ENCODE measurements at regions not wholly inside any gene's neighbourhood (a gene's known extent, or its start where the extent isn't known, plus 50 kb on each side); places are given as distances from the start of the nearest gene placed in this dataset.

GRCh38 chr11:92678008-92678611, 291.3 kb upstream of the MTNR1B start:
- H3K27me3 ChIP-seq, result no peaks in the 10 kb centered on the region
- 26 to 36% methylated on average over 3 of the region's 3 CpGs for WGBS, 2 donors
- intact Hi-C loops (cut with DNase I), result no loop called here
- no peaks in the 10 kb centered on the region for H3K9me3 ChIP-seq
- H3K27ac ChIP-seq, result no peak overlapping the region
- H3K4me3 ChIP-seq, result no peak overlapping the region
- no peaks in the 10 kb centered on the region for H3K36me3 ChIP-seq (replicated peaks in 1 of 2; ENCODE audit: insufficient read depth in 1 of 2, low read depth in 2 of 2)
- ATAC-seq, result no peak
- no peak for TF ChIP-seq POLR2A (IDR thresholded peaks at IDR 0.05)
- TF ChIP-seq CTCF (IDR thresholded peaks at IDR 0.05), result no peak
- no peak for DNase-seq
- no peaks in the 10 kb centered on the region for H3K4me1 ChIP-seq

GRCh38 chr11:92681586-92681985, 287.9 kb upstream of the MTNR1B start:
- Histone ChIP-seq H3K4me1 (no peaks in the 10 kb centered on the region), H3K4me3 (no peak overlapping the region), H3K27me3 (no peaks in the 10 kb centered on the region), H3K9me3 (no peaks in the 10 kb centered on the region), H3K36me3 (replicated peaks in 1 of 2; ENCODE audit: insufficient read depth in 1 of 2, low read depth in 2 of 2) (no peaks in the 10 kb centered on the region), H3K27ac (no peak overlapping the region)
- ATAC-seq (no peak), DNase-seq (no peak)
- WGBS, 2 donors, result 11 to 35% methylated on average over 1 of the region's 1 CpG
- intact Hi-C loops (cut with DNase I), result no loop called here
- TF ChIP-seq POLR2A (IDR thresholded peaks at IDR 0.05) (no peak), CTCF (IDR thresholded peaks at IDR 0.05) (no peak)

- H3K27me3 ChIP-seq, result no peaks in the 10 kb centered on the region
- DNase-seq (no peak), ATAC-seq (no peak)
- no peaks in the 10 kb centered on the region for H3K36me3 ChIP-seq (replicated peaks in 1 of 2; ENCODE audit: insufficient read depth in 1 of 2, low read depth in 2 of 2)
- no peak overlapping the region for H3K4me3 ChIP-seq
- WGBS, 2 donors, result 73 to 78% methylated on average over 4 of the region's 4 CpGs
- H3K4me1 ChIP-seq, result no peaks in the 10 kb centered on the region
- TF ChIP-seq POLR2A (IDR thresholded peaks at IDR 0.05) (no peak), CTCF (IDR thresholded peaks at IDR 0.05) (no peak)
- no peak overlapping the region for H3K27ac ChIP-seq
- intact Hi-C loops (cut with DNase I), result no loop called here
- H3K9me3 ChIP-seq, result no peaks in the 10 kb centered on the region
Measured at GRCh38 chr11:92682136-92682535, 287.3 kb upstream of the MTNR1B start.

- H3K4me1 ChIP-seq, result no peaks in the 10 kb centered on the region
- ATAC-seq (no peak), DNase-seq (no peak)
- H3K36me3 ChIP-seq (replicated peaks in 1 of 2; ENCODE audit: insufficient read depth in 1 of 2, low read depth in 2 of 2), result no peaks in the 10 kb centered on the region
- H3K9me3 ChIP-seq, result no peaks in the 10 kb centered on the region
- no peak overlapping the region for H3K4me3 ChIP-seq
- no peak for TF ChIP-seq POLR2A (IDR thresholded peaks at IDR 0.05)
- no peak for TF ChIP-seq CTCF (IDR thresholded peaks at IDR 0.05)
- intact Hi-C loops (cut with DNase I), result no loop called here
- no peak overlapping the region for H3K27ac ChIP-seq
- WGBS, 2 donors, result 85 to 90% methylated on average over 1 of the region's 1 CpG
- no peaks in the 10 kb centered on the region for H3K27me3 ChIP-seq
Measured at GRCh38 chr11:92682952-92683351, 286.5 kb upstream of the MTNR1B start.

GRCh38 chr11:92685049-92685448, 284.4 kb upstream of the MTNR1B start:
- intact Hi-C loops (cut with DNase I), result no loop called here
- ATAC-seq (no peak), DNase-seq (no peak)
- no peak overlapping the region for H3K27ac ChIP-seq
- H3K9me3 ChIP-seq, result no peaks in the 10 kb centered on the region
- TF ChIP-seq CTCF (IDR thresholded peaks at IDR 0.05) (no peak), POLR2A (IDR thresholded peaks at IDR 0.05) (no peak)
- H3K4me1 ChIP-seq, result no peaks in the 10 kb centered on the region
- no peaks in the 10 kb centered on the region for H3K36me3 ChIP-seq (replicated peaks in 1 of 2; ENCODE audit: insufficient read depth in 1 of 2, low read depth in 2 of 2)
- 82 to 87% methylated on average over 2 of the region's 2 CpGs for WGBS, 2 donors
- no peak overlapping the region for H3K4me3 ChIP-seq
- no peaks in the 10 kb centered on the region for H3K27me3 ChIP-seq

Measured in body of pancreas (tissue), 4 donors.